Neural cell (in vitro differentiated cells): ENCODE measurements at regions not wholly inside any gene's neighbourhood (a gene's known extent, or its start where the extent isn't known, plus 50 kb on each side); places are given as distances from the start of the nearest gene placed in this dataset.

ENCODE experiments used
- H2AFZ ChIP-seq: fragments of 200-600, 300-800 bp; sonication (generic), shearing (Covaris generic); 2 replicates; pipeline ENCODE4 v1.6.0; 2014; ENCODE audit warnings: low read depth, mild to moderate bottlenecking, antibody characterized with exemption, low read length, moderate library complexity
- H3F3A ChIP-seq: fragments of 200-600 bp; shearing (Covaris generic); 2 replicates; pipeline ENCODE4 v1.6.1; 2016; ENCODE audit warnings: mild to moderate bottlenecking, moderate library complexity, mixed read lengths, antibody characterized with exemption, low read length; ENCODE audit not compliant: insufficient read depth, poor library complexity, severe bottlenecking
- H3K27ac ChIP-seq: fragments of 200-600, 300-800 bp; sonication (generic), shearing (Covaris generic); 2 replicates; pipeline ENCODE4 v1.5.1; 2014; ENCODE audit warnings: mild to moderate bottlenecking, low read length, moderate library complexity
- H3K27me3 ChIP-seq: fragments of 300-800, 200-600 bp; sonication (generic), shearing (Covaris generic); 2 replicates; pipeline ENCODE4 v1.6.0; 2014; ENCODE audit warnings: mild to moderate bottlenecking, low read depth, low read length, moderate library complexity; ENCODE audit not compliant: insufficient read depth
- H3K36me3 ChIP-seq: fragments of 300-800, 200-600 bp; sonication (generic), shearing (Covaris generic); 2 replicates; pipeline ENCODE4 v1.5.1; 2014; ENCODE audit warnings: mild to moderate bottlenecking, antibody characterized with exemption, low read length, moderate library complexity; ENCODE audit not compliant: insufficient read depth
- H3K4me2 ChIP-seq: fragments of 300-800, 200-600 bp; sonication (generic), shearing (Covaris generic); 2 replicates; pipeline ENCODE4 v1.6.0; 2014; ENCODE audit warnings: mild to moderate bottlenecking, low read length
- H3K4me3 ChIP-seq: fragments of 300-800, 200-600 bp; sonication (generic), shearing (Covaris generic); 2 replicates; pipeline ENCODE4 v1.5.1; 2014; ENCODE audit warnings: mild to moderate bottlenecking, low read length, moderate library complexity
- H3K79me2 ChIP-seq: fragments of 200-600 bp; shearing (Covaris generic); replicated peaks from 2 replicates; pipeline ENCODE4 v1.6.0; 2014; ENCODE audit warnings: mild to moderate bottlenecking, low read length, moderate library complexity; ENCODE audit not compliant: insufficient read depth
- H3K9ac ChIP-seq: fragments of 300-800, 200-600 bp; sonication (generic), shearing (Covaris generic); 2 replicates; pipeline ENCODE4 v1.6.1; 2016; ENCODE audit warnings: mild to moderate bottlenecking, low read length, mixed read lengths
- H3K9me2 ChIP-seq: fragments of 200-600 bp; shearing (Covaris generic); 2 replicates; pipeline ENCODE4 v1.6.1; 2016; ENCODE audit warnings: mild to moderate bottlenecking, low read length, mixed read lengths; ENCODE audit not compliant: insufficient read depth
- H3K9me3 ChIP-seq: fragments of 200-600, 300-800 bp; sonication (generic), shearing (Covaris generic); 2 replicates; pipeline ENCODE4 v1.6.1; 2016; ENCODE audit warnings: mild to moderate bottlenecking, mixed run types, low read length, moderate library complexity, mixed read lengths
- H4K20me1 ChIP-seq: fragments of 200-600 bp; shearing (Covaris generic); 2 replicates; pipeline ENCODE4 v1.6.1; 2016; ENCODE audit warnings: mild to moderate bottlenecking, mixed run types; ENCODE audit not compliant: insufficient read depth
- CTCF ChIP-seq: fragments of 450-650 bp; IDR thresholded peaks from 2 replicates; pipeline ENCODE4 v1.5.1; 2014; ENCODE audit warnings: antibody characterized with exemption, mild to moderate bottlenecking, moderate library complexity; ENCODE audit not compliant: poor library complexity, severe bottlenecking
- EP300 ChIP-seq: fragments of 450-650 bp; conservative IDR thresholded peaks from 2 replicates; pipeline ENCODE4 v1.6.1; 2014; ENCODE audit warnings: antibody characterized with exemption, mild to moderate bottlenecking, moderate library complexity; ENCODE audit not compliant: poor library complexity, severe bottlenecking
- EZH2 ChIP-seq: fragments of 200-600, 300-800 bp; shearing (Covaris generic), sonication (generic); IDR thresholded peaks from 2 replicates; pipeline ENCODE4 v1.6.1; 2014; ENCODE audit warnings: antibody characterized with exemption, low read length, borderline replicate concordance, mild to moderate bottlenecking; ENCODE audit not compliant: insufficient read depth, poor library complexity, severe bottlenecking
- MXI1 ChIP-seq: fragments of 450-650 bp; conservative IDR thresholded peaks from 2 replicates; pipeline ENCODE4 v1.6.1; 2014; ENCODE audit warnings: antibody characterized with exemption, mild to moderate bottlenecking; ENCODE audit not compliant: poor library complexity, severe bottlenecking
- POLR2AphosphoS5 ChIP-seq: IDR thresholded peaks from 2 replicates; pipeline ENCODE4 v1.6.1; 2012
- RAD21 ChIP-seq: fragments of 450-650 bp; conservative IDR thresholded peaks from 2 replicates; pipeline ENCODE4 v1.6.1; 2014; ENCODE audit warnings: antibody characterized with exemption, mild to moderate bottlenecking, moderate library complexity
- REST ChIP-seq: IDR thresholded peaks from 2 replicates; pipeline ENCODE4 v1.6.1; 2012; ENCODE audit warnings: borderline replicate concordance
- SMC3 ChIP-seq: fragments of 450-650 bp; conservative IDR thresholded peaks from 2 replicates; pipeline ENCODE4 v1.6.1; 2014; ENCODE audit warnings: antibody characterized with exemption, mild to moderate bottlenecking, moderate library complexity; ENCODE audit not compliant: poor library complexity
- TAF1 ChIP-seq: IDR thresholded peaks from 2 replicates; pipeline ENCODE4 v1.6.1; 2012; ENCODE audit warnings: low read depth

GRCh38 chr6:151749341-151749740, 58.1 kb upstream of the ESR1 start:
- H3K9me2 ChIP-seq = no peaks in the 10 kb centered on the region
- TF ChIP-seq SMC3 (no peak), REST (no peak), EP300 (no peak), MXI1 (no peak), TAF1 (no peak), POLR2AphosphoS5 (no peak), CTCF (no peak), RAD21 (no peak), EZH2 (no peak)
- no peaks in the 10 kb centered on the region for H4K20me1 ChIP-seq
- no peak overlapping the region for H2AFZ ChIP-seq
- H3K9ac ChIP-seq = no peak overlapping the region
- no peaks in the 10 kb centered on the region for H3F3A ChIP-seq
- no peaks in the 10 kb centered on the region for H3K9me3 ChIP-seq
- H3K36me3 ChIP-seq = no peaks in the 10 kb centered on the region
- no peak overlapping the region for H3K27ac ChIP-seq
- no peaks in the 10 kb centered on the region for H3K27me3 ChIP-seq
- no peak overlapping the region for H3K4me3 ChIP-seq
- no peak overlapping the region for H3K4me2 ChIP-seq
- no peaks in the 10 kb centered on the region for H3K79me2 ChIP-seq

GRCh38 chr6:151753581-151753980, 53.9 kb upstream of the ESR1 start:
- H3K27me3 ChIP-seq = no peaks in the 10 kb centered on the region
- no peak overlapping the region for H2AFZ ChIP-seq
- no peak overlapping the region for H3K9ac ChIP-seq
- H3K36me3 ChIP-seq = no peaks in the 10 kb centered on the region
- TF ChIP-seq MXI1 (no peak), EZH2 (no peak), SMC3 (no peak), POLR2AphosphoS5 (no peak), EP300 (no peak), RAD21 (no peak), CTCF (no peak), TAF1 (no peak), REST (no peak)
- no peaks in the 10 kb centered on the region for H3K9me3 ChIP-seq
- H3K4me3 ChIP-seq = no peak overlapping the region
- no peaks in the 10 kb centered on the region for H4K20me1 ChIP-seq
- no peaks in the 10 kb centered on the region for H3F3A ChIP-seq
- H3K9me2 ChIP-seq = no peaks in the 10 kb centered on the region
- no peak overlapping the region for H3K4me2 ChIP-seq
- H3K27ac ChIP-seq = no peak overlapping the region
- H3K79me2 ChIP-seq = no peaks in the 10 kb centered on the region
